Activated CD4-positive, alpha-beta T cell treated with anti-CD3 and anti-CD28 coated beads, Interleukin-2, Interleukin-6, amounts not matched to agents 100 ng/mL and 50 ng/mL, durations not matched to agents 16 hours and 8 hours (primary cell): ENCODE measurements at regions not wholly inside any gene's neighbourhood (a gene's known extent, or its start where the extent isn't known, plus 50 kb on each side); places are given as distances from the start of the nearest gene placed in this dataset.

Source experiments
- DNase-seq: peaks from one replicate; pipeline ENCODE4 v3.0.0-alpha.2; 2020

GRCh38 chr4:147368948-147369347 is 111.9 kb upstream of the EDNRA start:
- no peak for DNase-seq

- no peak for DNase-seq
Observed at GRCh38 chr4:147370473-147370872, 110.4 kb upstream of the EDNRA start.

- DNase-seq = no peak
Observed at GRCh38 chr4:147370881-147371280, 110.0 kb upstream of the EDNRA start.

GRCh38 chr4:147371661-147372060 is 109.2 kb upstream of the EDNRA start:
- no peak for DNase-seq

GRCh38 chr4:147378780-147379179 is 102.1 kb upstream of the EDNRA start:
- DNase-seq = no peak

GRCh38 chr4:147381749-147382148 is 99.1 kb upstream of the EDNRA start:
- DNase-seq = no peak

- DNase-seq = no peak
Observed at GRCh38 chr4:147388018-147388417, 92.9 kb upstream of the EDNRA start.

- DNase-seq = no peak
Observed at GRCh38 chr4:147396105-147396504, 84.8 kb upstream of the EDNRA start.

GRCh38 chr4:147398556-147398955 is 82.3 kb upstream of the EDNRA start:
- no peak for DNase-seq

- DNase-seq = no peak
Observed at GRCh38 chr4:147400721-147401120, 80.2 kb upstream of the EDNRA start.

GRCh38 chr4:147401221-147401620 is 79.7 kb upstream of the EDNRA start:
- DNase-seq = no peak

- no peak for DNase-seq
Observed at GRCh38 chr4:147407261-147408045, 73.4 kb upstream of the EDNRA start.

GRCh38 chr4:147408189-147408588 is 72.7 kb upstream of the EDNRA start:
- DNase-seq = no peak

- no peak for DNase-seq
Observed at GRCh38 chr4:147409350-147409749, 71.5 kb upstream of the EDNRA start.

GRCh38 chr4:147418226-147418625 is 62.7 kb upstream of the EDNRA start:
- DNase-seq = no peak

- DNase-seq = no peak
Observed at GRCh38 chr4:147421456-147421855, 59.4 kb upstream of the EDNRA start.

- DNase-seq = no peak
Observed at GRCh38 chr4:147423229-147423628, 57.7 kb upstream of the EDNRA start.

GRCh38 chr4:147425019-147425418 is 55.9 kb upstream of the EDNRA start:
- DNase-seq = no peak

GRCh38 chr4:147428583-147428982 is 52.3 kb upstream of the EDNRA start:
- DNase-seq = no peak

GRCh38 chr4:147430111-147430510 is 50.8 kb upstream of the EDNRA start:
- DNase-seq = no peak
